PC-9 (cell line): ENCODE measurements at regions not wholly inside any gene's neighbourhood (a gene's known extent, or its start where the extent isn't known, plus 50 kb on each side); places are given as distances from the start of the nearest gene placed in this dataset.

Source experiments
- BruUV-seq: library from RNA; stranded (reverse); fragments of 400-500 nt; replicated peaks from 2 replicates; lab custom pipeline; 2021; lab: Mats Ljungman, UMichigan
- CTCF ChIA-PET: fragments of 300-600 bp; sonication (Branson Sonifier 250); formaldehyde crosslinking; loops from one replicate; lab custom pipeline; 2022; ENCODE audit warnings: antibody characterized with exemption; lab: Charles Lee
- POLR2A ChIA-PET: fragments of 300-600 bp; sonication (Branson Sonifier 250); formaldehyde crosslinking; loops from one replicate; lab custom pipeline; 2022; ENCODE audit warnings: antibody characterized with exemption; ENCODE audit not compliant: unreplicated experiment; lab: Charles Lee
- DNase-seq, 2 experiments: peaks; one replicate each; pipeline versions ENCODE4 v3.0.0 to v3.0.0-alpha.2; 2015 to 2022; ENCODE audit warnings: mixed read lengths in 1 of 2
- H2AFZ ChIP-seq: fragments of 200-600 bp; sonication (generic); 2 replicates; pipeline ENCODE4 v1.8.1; 2017; ENCODE audit warnings: antibody characterized with exemption
- H3F3A ChIP-seq: fragments of 200-600 bp; sonication (generic); 2 replicates; pipeline ENCODE4 v1.8.1; 2017; ENCODE audit warnings: antibody characterized with exemption, mild to moderate bottlenecking, low read depth; ENCODE audit not compliant: insufficient read depth
- H3K27ac ChIP-seq: fragments of 200-600 bp; sonication (generic); 2 replicates; pipeline ENCODE4 v1.6.1; 2016; ENCODE audit warnings: mixed run types
- H3K27me3 ChIP-seq: fragments of 200-600 bp; sonication (generic); 2 replicates; pipeline ENCODE4 v1.6.1; 2016; ENCODE audit warnings: low read depth, mixed run types; ENCODE audit not compliant: insufficient read depth
- H3K36me3 ChIP-seq: fragments of 200-600 bp; sonication (generic); 2 replicates; pipeline ENCODE4 v1.6.1; 2016; ENCODE audit warnings: low read depth, mixed run types
- H3K4me1 ChIP-seq: fragments of 200-600 bp; sonication (generic); replicated peaks from 2 replicates; pipeline ENCODE4 v1.6.1; 2016; ENCODE audit warnings: mixed run types; ENCODE audit not compliant: insufficient read depth
- H3K4me2 ChIP-seq: fragments of 200-600 bp; sonication (generic); 2 replicates; pipeline ENCODE4 v1.6.1; 2017; ENCODE audit warnings: mixed run types
- H3K4me3 ChIP-seq: fragments of 200-600 bp; sonication (generic); 2 replicates; pipeline ENCODE4 v1.6.1; 2016; ENCODE audit warnings: mixed run types
- H3K79me2 ChIP-seq: fragments of 200-600 bp; sonication (generic); 2 replicates; pipeline ENCODE4 v1.6.1; 2017; ENCODE audit warnings: low read depth, mixed run types
- H3K9me2 ChIP-seq: fragments of 200-600 bp; sonication (generic); 2 replicates; pipeline ENCODE4 v1.8.1; 2017; ENCODE audit warnings: mild to moderate bottlenecking; ENCODE audit not compliant: insufficient read depth
- H3K9me3 ChIP-seq: fragments of 200-600 bp; sonication (generic); 2 replicates; pipeline ENCODE4 v1.8.1; 2016; ENCODE audit warnings: low read depth; ENCODE audit not compliant: insufficient read depth
- H4K20me1 ChIP-seq: fragments of 200-600 bp; sonication (generic); 2 replicates; pipeline ENCODE4 v1.8.1; 2017; ENCODE audit not compliant: insufficient read depth
- EZH2 ChIP-seq: fragments of 200-600 bp; sonication (generic); IDR thresholded peaks from 2 replicates; pipeline ENCODE4 v1.8.0; 2017; ENCODE audit warnings: antibody characterized with exemption, low read depth
- intact Hi-C: fragments of 100-400 bp; cut with micrococcal nuclease; formaldehyde crosslinking; loops from one replicate; pipeline ENCODE4 v1.10.0; 2022; ENCODE audit not compliant: unreplicated experiment
- TF ChIP-seq, protein P1 (sequence below): fragments of 200-600 bp; sonication (generic); conservative IDR thresholded peaks from 2 replicates; pipeline ENCODE4 v1.6.1; 2017; ENCODE audit warnings: mixed run types, antibody characterized with exemption, mild to moderate bottlenecking, moderate library complexity

- no peak overlapping the region for H3K4me2 ChIP-seq
- no peaks in the 10 kb centered on the region for H3K9me3 ChIP-seq
- ChIA-PET POLR2A (interaction anchor here (0.6 kb wide), 1 partner anchor 1128 kb away, joined by 28 read pairs; no protein-coding TSS in a partner anchor), CTCF (no interaction called here)
- no peak overlapping the region for H3K27ac ChIP-seq
- no peaks in the 10 kb centered on the region for H3K9me2 ChIP-seq
- DNase-seq, result no peak
- H4K20me1 ChIP-seq, result no peaks in the 10 kb centered on the region
- no peaks in the 10 kb centered on the region for H3K36me3 ChIP-seq
- TF ChIP-seq, protein P1, sequence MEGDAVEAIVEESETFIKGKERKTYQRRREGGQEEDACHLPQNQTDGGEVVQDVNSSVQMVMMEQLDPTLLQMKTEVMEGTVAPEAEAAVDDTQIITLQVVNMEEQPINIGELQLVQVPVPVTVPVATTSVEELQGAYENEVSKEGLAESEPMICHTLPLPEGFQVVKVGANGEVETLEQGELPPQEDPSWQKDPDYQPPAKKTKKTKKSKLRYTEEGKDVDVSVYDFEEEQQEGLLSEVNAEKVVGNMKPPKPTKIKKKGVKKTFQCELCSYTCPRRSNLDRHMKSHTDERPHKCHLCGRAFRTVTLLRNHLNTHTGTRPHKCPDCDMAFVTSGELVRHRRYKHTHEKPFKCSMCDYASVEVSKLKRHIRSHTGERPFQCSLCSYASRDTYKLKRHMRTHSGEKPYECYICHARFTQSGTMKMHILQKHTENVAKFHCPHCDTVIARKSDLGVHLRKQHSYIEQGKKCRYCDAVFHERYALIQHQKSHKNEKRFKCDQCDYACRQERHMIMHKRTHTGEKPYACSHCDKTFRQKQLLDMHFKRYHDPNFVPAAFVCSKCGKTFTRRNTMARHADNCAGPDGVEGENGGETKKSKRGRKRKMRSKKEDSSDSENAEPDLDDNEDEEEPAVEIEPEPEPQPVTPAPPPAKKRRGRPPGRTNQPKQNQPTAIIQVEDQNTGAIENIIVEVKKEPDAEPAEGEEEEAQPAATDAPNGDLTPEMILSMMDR, result no peak
- no peak for TF ChIP-seq EZH2
- no peaks in the 10 kb centered on the region for H3F3A ChIP-seq
- no peaks in the 10 kb centered on the region for H3K79me2 ChIP-seq
- no peaks in the 10 kb centered on the region for H3K27me3 ChIP-seq
- intact Hi-C loops, result no loop called here
- no peak overlapping the region for H3K4me3 ChIP-seq
- peak overlapping the region; percentile 19; the same call in 1 of the 2 replicates for H2AFZ ChIP-seq
- BruUV-seq, result no TSS peak
- H3K4me1 ChIP-seq, result no peaks in the 10 kb centered on the region
Measured at GRCh38 chr6:122178988-122179387, 220.5 kb upstream of the HSF2 start.

GRCh38 chr6:122180132-122180531 lies 219.3 kb upstream of the HSF2 start:
- Histone ChIP-seq H3K4me3 (no peak overlapping the region), H3K9me2 (no peaks in the 10 kb centered on the region), H3K27me3 (no peaks in the 10 kb centered on the region), H3K4me2 (no peak overlapping the region), H4K20me1 (no peaks in the 10 kb centered on the region), H3K27ac (no peak overlapping the region), H2AFZ (no peak overlapping the region), H3K79me2 (no peaks in the 10 kb centered on the region), H3K36me3 (no peaks in the 10 kb centered on the region), H3F3A (no peaks in the 10 kb centered on the region), H3K9me3 (no peaks in the 10 kb centered on the region), H3K4me1 (no peaks in the 10 kb centered on the region)
- ChIA-PET POLR2A (no interaction called here), CTCF (no interaction called here)
- no TSS peak for BruUV-seq
- TF ChIP-seq EZH2, result no peak
- TF ChIP-seq, protein P1, result no peak
- intact Hi-C loops, result no loop called here
- no peak for DNase-seq

- H4K20me1 ChIP-seq, result no peaks in the 10 kb centered on the region
- no peaks in the 10 kb centered on the region for H3F3A ChIP-seq
- no peaks in the 10 kb centered on the region for H3K79me2 ChIP-seq
- H3K4me1 ChIP-seq, result no peaks in the 10 kb centered on the region
- no peaks in the 10 kb centered on the region for H3K27me3 ChIP-seq
- POLR2A ChIA-PET, result no interaction called here
- H3K4me3 ChIP-seq, result no peak overlapping the region
- H3K9me2 ChIP-seq, result no peaks in the 10 kb centered on the region
- H3K36me3 ChIP-seq, result no peaks in the 10 kb centered on the region
- no peak overlapping the region for H3K4me2 ChIP-seq
- no peaks in the 10 kb centered on the region for H3K9me3 ChIP-seq
- TF ChIP-seq EZH2, result no peak
- TF ChIP-seq, protein P1, result no peak
- BruUV-seq, result no TSS peak
- intact Hi-C loops, result no loop called here
- DNase-seq, result no peak
- CTCF ChIA-PET, result no interaction called here
- H2AFZ ChIP-seq, result peak overlapping the region; percentile 39
- no peak overlapping the region for H3K27ac ChIP-seq
Measured at GRCh38 chr6:122182061-122182460, 217.4 kb upstream of the HSF2 start.
